ENCODE measurements at regions not wholly inside any gene's neighbourhood (a gene's known extent, or its start where the extent isn't known, plus 50 kb on each side); places are given as distances from the start of the nearest gene placed in this dataset.

GRCh38 chr2:102078773-102079172, 63.8 kb upstream of the IL1R1 start:
- no peak for DNase-seq (ENCODE audit: low read depth, low spot score)

GRCh38 chr2:102080451-102081242, 61.9 kb upstream of the IL1R1 start:
- DNase-seq (ENCODE audit: low read depth, low spot score) = no peak

- no peak for DNase-seq (ENCODE audit: low read depth, low spot score)
Observed at GRCh38 chr2:102081243-102081522, 61.4 kb upstream of the IL1R1 start.

- DNase-seq (ENCODE audit: low read depth, low spot score) = no peak
Observed at GRCh38 chr2:102081606-102082005, 60.9 kb upstream of the IL1R1 start.

- peak; percentile 52 for DNase-seq (ENCODE audit: low read depth, low spot score)
Observed at GRCh38 chr2:102082571-102083392, 59.8 kb upstream of the IL1R1 start.

GRCh38 chr2:102083393-102083703, 59.2 kb upstream of the IL1R1 start:
- no peak for DNase-seq (ENCODE audit: low read depth, low spot score)

GRCh38 chr2:102084651-102085050, 57.9 kb upstream of the IL1R1 start:
- DNase-seq (ENCODE audit: low read depth, low spot score) = no peak

GRCh38 chr2:102085238-102085637, 57.3 kb upstream of the IL1R1 start:
- DNase-seq (ENCODE audit: low read depth, low spot score) = no peak

GRCh38 chr2:102086150-102086872, 56.2 kb upstream of the IL1R1 start:
- no peak for DNase-seq (ENCODE audit: low read depth, low spot score)

- no peak for DNase-seq (ENCODE audit: low read depth, low spot score)
Observed at GRCh38 chr2:102091121-102091520, 51.4 kb upstream of the IL1R1 start.

- DNase-seq (ENCODE audit: low read depth, low spot score) = no peak
Observed at GRCh38 chr2:102091908-102092307, 50.6 kb upstream of the IL1R1 start.

- no peak for DNase-seq (ENCODE audit: low read depth, low spot score)
Observed at GRCh38 chr2:102092535-102092934, 50.0 kb upstream of the IL1R1 start.

Measured in pulmonary artery endothelial cell (primary cell).